ENCODE measurements at regions not wholly inside any gene's neighbourhood (a gene's known extent, or its start where the extent isn't known, plus 50 kb on each side); places are given as distances from the start of the nearest gene placed in this dataset.
A peak's percentile ranks its signal among the peaks of the same experiment; 100 is the strongest.

DNA sequence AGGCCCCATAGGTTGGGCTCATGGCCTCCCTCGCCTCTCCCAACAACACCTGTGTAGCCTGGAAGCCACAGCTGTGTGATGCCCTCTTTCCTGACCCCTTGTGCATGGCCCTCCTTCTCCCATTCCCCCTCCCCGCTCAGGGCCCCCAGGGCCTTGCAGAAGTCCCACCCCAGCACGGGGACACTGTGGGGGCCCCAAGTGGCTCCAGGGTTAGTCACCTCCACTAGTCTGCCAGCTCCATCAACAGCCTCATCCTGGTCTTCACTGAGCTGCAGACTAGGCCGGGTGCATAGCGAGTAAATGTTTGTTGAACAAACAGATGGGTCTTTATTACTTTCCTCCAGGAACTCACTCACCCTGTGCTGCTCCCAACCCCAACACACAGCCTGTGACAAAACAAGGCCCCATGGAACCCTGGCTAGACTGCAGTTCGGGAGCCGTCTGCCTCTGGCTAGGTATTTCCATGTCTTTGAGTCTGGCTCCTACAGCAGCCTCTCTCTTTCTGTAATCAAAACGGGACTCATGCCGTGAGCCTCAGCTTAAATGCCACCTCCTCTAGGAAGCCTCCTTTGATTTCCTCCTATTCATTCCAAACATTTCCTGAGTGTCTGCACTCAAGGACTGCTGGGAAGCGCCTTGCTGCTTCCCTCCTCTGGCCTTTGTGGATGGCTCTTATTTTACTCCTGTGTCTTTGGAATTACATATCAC is 109.9 kb upstream of the ID2 start:
- peak in 1 of 2 experiments; percentile 9 for DNase-seq

DNA sequence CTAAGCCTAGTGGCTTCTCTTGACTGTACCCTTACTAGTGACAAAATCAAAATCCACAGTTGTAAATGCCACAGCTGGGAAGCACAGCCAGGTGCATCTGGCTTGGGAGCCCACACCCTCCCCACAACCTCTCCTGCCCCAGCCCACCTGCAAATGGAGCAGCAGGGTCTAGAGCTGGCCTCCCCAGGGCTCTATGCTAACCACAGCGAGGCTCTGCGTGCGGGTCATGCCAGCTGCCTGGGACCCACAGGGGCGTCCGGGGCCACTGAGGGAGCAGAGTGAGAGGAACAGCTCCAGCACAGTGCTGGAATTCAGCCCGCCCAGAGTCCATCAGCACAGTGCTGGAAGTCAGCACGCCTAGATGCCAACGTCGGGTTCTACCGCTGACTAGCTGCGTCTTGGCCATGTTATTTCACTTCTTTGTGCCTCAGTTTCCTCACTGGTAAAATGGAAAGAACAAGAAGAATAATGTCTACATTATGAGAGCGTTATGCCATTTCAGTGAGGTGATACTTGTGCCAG is 109.1 kb upstream of the ID2 start:
- no peak for DNase-seq

DNA sequence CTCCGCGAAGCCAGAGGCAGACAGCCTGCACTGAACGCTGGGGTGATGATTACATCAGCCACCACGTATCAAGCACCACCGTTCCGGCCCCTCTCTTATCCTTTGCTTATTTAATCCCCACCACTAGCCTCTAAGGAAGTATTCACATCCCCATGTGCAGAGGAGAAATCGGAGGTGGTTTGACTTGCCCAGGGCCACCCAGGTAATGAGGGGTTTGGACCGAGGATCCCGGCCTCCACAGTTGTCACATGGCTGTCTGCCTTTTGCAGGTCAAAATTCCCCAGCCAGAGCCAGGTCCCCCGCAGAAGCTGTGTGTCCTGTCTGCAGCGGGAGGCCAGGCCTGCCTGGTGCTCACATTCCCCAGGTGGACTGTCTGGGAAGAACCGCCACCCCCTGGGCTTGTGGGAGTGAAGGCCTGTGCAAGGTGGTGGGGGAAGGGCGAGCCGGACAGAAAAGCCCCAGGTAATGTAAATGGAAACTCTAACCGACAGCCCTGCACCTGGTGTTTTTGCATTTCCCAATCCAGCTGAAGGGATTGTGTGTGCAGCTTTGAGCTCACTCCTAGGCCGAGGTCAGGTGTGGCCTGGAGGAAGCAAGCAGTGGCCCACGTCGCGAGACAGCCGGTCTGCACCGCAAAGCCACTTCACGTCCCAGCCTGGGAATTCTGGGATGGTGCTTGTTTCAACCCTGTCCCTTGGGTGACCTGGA is 108.5 kb upstream of the ID2 start:
- peak in 1 of 2 experiments; percentile 31 for DNase-seq

DNA sequence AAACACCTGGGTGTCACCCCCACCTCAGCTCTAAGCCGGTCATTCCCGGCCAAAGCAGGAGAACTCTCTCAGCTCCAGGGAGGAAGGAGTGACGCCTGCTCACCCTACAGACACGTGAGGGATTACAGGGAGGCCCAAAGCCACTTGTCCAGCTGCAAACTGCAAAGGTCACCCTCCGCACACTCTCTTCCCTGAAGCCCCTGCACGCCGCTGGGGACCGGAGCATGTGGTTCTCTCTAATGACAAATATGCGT is 108.0 kb upstream of the ID2 start:
- no peak for DNase-seq

DNA sequence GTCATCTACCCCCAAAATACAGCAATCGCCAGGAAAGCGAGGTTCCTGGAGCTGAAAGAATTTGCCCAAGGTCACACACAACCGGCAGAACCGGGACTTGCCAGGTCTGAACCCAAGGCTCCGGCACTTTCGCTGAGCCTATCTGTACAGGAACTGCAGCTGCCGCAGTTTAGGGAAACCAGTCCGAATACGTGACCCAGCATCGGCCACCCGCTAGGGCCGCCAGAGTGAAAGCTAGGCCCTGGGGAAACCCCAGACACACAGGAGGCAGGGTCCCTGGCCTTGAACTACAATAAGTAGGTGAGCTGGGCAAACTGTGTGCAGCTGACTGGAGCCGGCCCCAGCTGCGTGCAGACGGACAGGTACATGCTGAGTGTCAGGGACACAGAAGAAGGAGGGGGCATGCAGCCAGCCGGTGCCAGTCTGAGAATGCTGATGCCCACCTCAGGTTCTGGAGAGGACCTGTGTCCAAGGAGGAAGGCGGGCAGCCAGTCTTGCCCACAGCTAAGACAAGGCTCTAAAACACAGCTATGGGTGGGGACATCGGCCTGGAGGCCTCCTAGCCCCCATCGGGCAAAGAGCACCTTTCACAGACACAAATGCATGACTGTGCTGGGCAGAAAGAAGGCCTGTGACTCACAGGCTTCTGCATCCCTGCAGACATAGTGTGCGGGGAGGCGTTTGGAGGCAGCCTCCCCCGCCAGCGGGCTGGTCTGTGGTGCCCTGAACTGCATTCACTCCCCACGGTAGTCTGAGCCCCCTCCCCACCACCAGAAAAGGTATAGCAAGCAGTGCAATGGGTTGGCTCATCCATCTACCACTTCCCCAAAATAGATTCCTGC is 107.4 kb upstream of the ID2 start:
- DNase-seq: peak in 1 of 2 experiments; percentile 24

DNA sequence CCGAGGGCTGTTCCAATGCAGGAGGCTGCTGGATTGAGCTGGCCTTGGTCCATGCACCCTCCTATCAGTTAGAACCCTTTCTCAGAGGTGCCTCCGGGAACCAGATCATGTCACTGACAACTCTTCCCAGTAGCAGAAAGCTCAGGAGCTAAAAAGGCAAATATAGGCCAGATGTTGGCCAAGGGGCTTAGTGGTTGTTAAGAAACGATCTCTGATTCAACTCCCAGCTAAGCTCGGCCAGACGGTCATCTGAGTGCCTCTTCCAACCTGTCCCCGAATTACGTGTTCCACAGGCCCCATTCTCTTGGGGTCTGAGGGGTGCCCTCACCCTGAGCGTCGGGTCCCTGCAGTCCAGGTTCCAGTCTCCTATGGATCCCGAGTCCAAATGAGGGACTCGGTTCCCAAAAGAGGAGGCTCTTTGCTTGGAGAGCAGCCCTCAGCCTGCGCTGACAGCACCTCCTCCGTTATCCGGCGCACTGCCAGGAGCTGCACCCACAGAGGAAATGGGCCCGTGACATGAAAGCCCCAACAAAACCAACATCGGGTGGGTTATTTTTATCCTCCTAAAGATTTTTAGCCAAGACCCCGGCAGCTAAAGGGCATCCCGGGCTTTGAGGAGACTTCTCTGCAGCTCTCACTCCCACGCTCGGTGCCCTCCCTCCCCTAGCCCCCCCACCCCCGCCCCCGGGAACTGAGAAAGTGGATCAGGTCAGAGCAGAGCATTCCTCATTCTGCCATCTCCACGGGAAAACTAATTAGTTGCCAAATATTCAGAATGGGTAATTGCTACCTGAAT is 106.6 kb upstream of the ID2 start:
- DNase-seq: peak; percentile 91 to 97

DNA sequence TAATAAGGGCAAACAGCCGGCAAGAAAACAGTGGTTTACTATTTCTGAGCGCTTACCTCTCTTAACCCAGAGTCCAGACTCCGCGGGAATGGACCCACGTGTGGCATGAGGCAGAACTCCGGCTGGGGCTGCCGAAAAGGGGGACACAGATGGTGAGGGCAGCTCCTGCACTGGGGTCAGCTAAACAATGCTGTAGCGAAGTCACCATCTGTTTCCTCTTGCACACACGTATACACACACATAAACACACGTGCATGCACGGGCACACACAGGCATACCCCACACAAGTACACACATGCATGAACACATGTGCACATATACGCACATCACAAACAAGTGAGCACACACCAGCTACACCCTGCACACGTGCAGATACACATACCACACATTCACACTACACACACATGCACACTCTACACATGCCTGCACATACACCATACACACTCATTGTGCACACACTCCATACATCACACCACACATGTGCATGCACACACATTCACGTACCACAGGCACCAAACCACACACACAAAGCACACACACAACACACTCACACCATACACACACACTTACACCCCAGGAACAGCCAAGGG is 105.9 kb upstream of the ID2 start:
- DNase-seq: peak; percentile 38 to 80

DNA sequence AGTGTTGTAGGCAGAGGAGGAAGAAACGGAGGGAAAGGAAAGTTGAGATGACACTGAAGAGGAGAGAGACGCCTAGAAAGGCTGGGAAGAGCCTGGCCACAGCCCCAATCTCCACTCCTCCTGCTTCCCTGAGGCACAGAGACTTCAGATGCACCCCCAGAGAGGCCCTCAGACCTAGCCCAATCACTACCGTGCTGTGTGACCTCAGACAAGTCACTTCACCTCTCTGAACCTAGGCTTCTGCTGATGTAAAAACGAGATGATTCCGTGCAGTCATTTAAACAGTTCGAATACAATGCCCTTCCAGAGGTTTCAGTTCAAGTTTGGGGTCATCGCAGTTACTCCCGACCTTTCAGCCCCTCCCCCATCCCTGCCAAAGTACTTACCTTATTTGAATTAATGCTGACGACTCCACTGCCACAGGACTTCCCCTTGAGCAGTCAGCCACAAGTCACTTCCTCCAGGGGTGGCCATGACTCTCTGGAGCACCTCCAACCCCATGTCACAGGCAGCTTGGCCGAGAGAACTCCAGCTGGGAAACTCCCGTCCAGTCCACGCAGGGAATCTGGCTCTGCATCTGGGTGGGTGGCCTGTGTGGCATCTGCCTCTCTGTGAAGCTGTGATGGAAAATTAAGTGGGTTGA is 105.2 kb upstream of the ID2 start:
- DNase-seq: no peak

DNA sequence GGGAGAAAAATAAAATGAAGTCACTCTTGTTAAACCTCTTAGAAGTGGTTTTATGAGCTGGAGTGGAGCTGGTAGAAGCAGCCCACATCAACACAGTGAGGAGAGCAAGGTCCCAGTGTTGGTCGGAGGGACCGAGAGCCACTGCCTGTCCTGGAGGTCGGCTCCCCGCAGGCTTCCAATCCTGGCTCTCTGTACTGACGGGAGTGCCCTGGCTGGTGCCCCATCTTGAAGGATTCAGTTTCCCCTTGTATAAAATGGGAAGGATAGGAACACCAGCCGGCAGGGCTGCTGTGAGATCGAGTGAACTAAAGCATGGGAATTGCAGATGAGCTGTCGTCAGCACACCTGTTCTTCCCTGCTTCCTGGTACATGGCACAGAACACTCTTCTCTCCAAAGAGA is 104.3 kb upstream of the ID2 start:
- DNase-seq: no peak

DNA sequence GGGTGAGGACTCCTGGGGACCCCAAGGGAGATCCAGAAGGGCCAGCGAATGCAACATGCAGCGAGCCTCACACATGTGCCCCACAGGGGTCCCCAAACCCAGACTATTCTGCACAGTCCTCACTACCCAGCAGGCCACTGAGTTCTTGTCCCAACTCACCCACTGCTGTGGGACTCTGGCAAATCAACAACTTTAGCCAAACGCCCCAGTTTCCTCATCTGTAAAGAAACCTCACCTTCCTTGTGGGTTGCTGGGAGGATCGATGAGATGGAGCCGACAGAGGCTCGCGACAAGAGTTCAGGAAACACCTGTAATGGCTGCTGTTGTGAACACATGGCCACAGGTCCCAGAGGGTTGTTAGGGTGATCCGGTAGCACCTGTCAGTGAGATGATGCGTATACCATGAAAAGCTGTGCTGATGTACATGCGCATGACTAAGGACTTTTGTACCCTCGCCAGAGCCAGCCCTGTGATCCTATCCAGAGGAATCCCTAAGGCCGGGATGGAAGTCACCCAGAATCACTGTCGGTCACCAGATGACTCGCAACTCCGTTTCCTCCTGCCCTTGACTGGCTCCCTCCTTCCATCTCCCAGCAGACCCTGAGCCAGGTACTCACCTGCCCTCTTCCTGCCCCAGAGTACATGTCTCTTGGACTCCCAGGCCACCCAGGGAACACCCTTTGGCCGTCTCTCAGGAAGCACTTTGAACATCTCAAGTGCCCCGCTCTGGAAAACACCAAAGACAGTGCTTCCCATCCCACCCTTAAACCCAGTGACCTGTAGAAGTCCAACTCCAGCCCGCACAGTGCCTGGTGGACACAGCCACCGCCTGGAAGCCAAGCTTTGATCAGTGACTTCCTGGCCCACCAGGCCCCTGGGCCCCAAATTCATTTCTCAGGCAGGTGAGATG is 103.3 kb upstream of the ID2 start:
- DNase-seq: no peak

DNA sequence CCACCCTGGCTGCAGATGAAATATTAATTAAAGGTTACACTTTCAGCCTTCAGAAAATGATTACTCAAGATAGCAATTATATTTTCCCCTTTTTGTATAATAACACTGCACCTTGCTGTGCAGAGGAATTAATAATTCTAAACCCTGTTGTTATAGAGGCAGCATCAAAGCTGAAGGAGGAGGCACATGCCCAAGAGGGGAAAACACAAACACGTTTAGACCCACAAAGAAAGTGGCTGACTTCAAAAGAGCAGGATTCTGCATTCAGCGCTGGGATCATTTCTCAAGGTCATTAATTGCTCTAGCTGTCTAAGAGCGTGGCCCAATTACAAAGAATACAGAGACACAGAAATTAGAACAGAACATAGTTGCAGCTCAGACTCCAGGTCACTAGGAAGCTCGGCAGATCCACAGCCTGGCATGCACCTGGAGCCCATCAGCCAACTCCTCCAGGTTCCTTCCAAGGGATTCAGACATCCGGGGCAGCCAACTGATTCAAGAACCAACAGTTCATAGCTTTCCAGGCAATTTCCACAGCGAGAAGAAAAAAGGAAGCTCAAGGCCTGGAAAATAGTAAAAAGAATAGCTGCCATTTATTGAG is 102.3 kb upstream of the ID2 start:
- DNase-seq: no peak

DNA sequence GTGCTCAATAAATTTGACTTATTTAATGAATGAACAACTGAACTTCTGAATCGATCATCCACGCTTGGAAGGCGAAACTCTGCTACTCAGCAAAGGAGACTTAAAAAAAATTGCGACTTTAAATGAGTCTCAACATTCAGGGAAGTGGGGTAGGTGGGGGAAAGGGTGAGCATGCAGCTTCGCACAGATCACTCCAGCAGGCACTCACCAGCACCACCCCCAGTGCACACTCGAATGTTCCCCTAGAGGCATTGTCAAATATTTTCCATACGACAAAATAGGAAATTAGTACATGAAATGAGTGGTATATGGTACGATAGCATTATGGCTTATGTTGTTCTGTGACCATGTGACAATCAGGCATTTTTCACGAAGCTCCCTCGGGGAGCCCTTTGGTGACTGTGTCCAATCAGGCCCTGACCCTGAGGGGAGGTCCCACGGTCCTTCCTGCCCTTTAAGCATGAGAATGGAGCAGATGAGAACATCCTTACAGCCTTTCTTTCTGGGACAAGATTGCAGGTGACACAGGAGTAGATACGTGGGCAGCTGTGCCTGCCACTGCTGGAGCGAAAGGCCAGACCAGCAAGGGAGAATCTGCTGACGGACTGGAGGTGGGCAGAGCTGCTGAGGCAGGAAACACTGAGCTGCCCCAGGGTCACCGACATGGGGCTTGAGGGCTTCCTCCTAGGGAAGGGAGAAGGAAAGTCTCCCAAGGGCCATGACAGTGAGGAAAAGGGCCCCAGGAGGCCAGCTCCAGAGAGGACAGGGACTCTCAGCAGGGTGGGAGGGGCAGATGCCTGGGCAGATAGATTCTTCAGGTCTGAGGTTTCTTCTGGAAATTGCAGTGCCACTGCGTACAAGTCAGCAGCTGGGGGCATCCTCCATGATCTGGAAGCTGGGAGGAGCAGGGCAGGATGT is 101.3 kb upstream of the ID2 start:
- no peak for DNase-seq

DNA sequence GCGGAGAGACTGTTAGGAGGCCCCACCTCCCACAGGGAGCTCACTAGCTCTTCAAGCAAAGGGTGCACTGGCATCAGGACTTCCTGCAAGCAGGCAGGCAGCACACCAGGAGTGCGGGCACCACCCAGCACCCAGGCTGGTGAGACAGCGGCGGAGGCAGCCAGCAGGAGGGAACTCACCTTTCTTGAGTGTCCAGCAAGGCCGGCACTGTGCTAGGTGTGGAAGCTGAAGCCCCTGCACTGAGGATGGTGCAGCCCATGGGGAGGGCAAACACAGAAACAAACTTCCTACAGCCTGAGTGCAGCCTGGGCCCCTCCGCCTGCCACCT is 100.7 kb upstream of the ID2 start:
- DNase-seq: no peak

DNA sequence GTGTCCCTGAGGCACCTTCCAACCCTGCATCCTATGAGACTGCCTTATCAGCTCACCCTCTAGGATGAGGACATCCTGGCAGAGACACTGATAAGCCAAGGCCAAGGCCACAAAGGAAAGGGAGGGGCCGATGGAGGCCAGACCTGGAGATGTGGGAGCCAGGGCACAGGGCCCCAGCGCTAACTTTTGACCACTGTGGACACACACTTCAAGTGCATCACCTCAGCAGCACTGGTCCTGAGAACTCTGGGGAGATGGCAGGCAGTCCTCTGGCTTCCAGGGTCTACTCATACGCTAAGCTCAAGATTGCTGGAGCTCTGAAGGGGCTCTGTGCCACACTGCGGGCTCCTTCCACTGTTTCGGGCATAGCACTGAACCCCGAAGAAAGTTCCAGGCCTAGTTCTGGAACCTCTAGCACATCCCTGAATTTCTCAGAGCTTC is 100.2 kb upstream of the ID2 start:
- DNase-seq: no peak

DNA sequence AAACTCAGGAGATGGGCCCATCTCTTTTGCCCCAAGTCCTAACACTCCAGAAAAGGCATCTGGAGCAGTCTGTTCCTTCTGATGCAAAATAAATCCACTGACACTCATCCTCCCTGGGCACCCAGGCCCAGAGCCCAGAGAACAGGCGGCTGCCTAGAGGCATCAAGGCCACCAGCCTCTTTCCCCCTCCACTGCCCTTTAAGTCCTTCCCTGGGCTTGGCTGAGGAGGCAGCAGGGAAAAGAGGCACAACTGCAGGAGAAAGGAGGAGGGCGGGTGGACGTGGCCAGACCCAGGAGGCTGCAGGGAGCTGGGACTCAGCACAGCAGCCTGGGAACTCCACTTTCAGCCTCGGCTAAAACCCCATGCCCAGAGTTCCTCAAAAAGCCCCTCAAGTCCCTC is 99.7 kb upstream of the ID2 start:
- DNase-seq: no peak

DNA sequence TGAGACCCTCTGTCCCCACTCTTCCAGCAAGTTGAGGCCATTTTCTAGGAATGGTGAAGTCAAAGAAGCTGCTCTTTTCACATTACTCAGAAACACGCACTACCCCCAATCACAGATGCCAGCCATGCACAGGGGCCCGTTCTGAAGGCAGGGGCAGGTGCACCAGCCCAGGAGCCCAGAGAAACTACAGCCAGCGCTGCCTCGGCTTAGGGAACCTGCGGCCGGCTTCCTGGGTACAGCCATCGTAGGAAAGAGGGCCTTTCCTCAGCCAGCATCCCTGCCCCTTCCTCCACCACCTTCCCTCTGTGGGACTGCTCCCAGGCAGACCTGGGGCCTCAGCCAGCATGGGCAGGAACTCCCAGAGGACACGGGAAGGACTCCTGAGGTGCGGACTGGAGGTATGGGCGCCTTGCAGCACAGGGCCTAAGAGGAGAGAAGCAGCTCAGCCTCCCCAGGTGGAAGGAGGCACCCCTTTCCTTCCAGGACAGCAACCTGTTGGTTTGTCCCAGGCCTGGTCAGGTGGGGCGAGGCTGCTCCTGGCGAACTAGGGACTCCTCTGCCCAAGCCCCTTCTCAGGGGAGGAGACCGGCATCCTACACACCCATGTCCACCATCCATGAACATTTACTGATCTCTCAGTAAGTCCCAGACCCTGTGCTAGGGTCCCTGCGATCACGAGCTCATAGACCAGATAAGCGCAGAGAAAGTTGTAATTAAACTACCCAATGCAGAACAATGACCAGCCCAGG is 99.0 kb upstream of the ID2 start:
- DNase-seq: no peak

DNA sequence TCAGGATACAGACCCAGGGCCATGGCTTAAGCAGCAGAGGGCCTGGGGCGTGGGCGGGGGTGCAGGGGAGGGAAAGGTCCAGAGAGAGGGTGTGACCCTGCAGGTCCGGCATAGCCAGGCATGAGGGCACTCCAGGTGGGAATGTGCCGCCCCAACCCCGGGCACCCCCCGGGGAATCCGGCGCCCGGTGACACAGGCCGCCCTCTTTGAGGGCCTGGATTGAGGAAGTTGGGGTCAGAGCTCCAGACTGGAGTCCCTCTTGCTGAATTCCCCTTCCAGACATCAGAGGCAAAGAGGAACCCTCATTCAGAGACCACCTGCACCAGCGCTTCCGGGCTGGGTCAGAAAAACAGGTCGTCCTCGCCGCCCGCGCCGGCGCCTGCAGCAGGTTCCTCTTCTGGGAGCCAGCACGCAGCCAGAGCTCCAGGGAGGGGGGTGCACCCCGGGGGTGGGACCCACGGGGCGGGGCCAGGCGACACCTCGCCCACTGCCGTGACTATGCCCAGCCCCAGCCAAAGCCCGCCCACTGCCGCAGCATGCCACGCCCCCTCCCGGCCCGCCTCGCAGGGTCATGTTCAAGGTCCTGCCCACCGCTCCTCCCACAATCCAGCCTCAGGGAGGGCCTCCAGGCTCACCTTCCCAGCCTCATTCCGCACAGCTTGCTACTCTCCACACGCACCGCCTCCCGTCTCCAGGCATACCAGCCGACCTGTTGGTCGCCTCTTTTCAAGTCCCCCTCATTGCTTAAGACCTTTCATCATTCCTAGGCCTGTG is 98.3 kb upstream of the ID2 start:
- DNase-seq: no peak
